ENCODE measurements at regions not wholly inside any gene's neighbourhood (a gene's known extent, or its start where the extent isn't known, plus 50 kb on each side); places are given as distances from the start of the nearest gene placed in this dataset.

DNA sequence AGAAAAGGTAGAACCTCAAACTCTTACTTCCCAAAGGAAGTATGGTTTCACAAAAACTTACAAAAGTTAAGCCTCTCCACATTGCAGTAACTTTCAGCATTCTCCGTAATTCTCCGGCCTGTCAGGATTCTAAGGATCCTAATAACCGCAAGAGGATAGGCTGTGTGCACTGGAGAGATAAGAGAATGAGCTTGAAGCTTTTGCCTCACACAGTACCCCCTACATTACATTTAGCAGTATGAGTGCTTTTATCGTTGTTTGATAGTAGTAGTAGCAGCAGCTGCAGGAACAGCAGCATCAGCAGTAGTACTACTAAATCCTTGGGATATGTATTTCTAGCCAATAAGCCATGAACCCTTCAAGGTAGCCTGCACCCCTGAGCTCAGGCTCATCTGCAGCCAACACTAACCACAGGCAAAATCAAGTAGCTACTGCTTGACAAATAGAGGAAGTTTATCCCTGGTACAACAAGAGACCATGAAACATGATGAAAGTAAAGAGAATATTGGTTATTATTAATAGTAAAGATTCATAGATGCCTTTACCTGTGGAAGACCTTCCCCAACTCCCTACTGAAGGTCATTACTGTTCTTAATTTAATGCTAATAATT, 222.6 kb upstream of the CNTNAP2 start:
- Histone ChIP-seq H2AFZ (ENCODE audit: low read depth, low read length) (no peak overlapping the region), H3K9ac (replicated peaks; ENCODE audit: extremely low read depth, insufficient read depth, low read length) (no peak overlapping the region), H3K4me1 (ENCODE audit: control insufficient read depth, extremely low read depth, insufficient read depth, low read length) (no peaks in the 10 kb centered on the region), H3K36me3 (ENCODE audit: control insufficient read depth in 2 of 2, extremely low read depth in 1 of 2, insufficient read depth in 2 of 2, low read length in 2 of 2) (no peaks in the 10 kb centered on the region), H3K9me1 (replicated peaks; ENCODE audit: control insufficient read depth, extremely low read depth, insufficient read depth, low read length) (no peaks in the 10 kb centered on the region), H3K27me3 (ENCODE audit: control insufficient read depth in 2 of 2, insufficient read depth in 2 of 2, low read length in 2 of 2) (no peaks in the 10 kb centered on the region), H3K4me2 (ENCODE audit: insufficient read depth, low read length) (no peak overlapping the region), H3K9me3 (replicated peaks; ENCODE audit: control insufficient read depth, insufficient read depth, low read length) (no peaks in the 10 kb centered on the region), H4K20me1 (replicated peaks; ENCODE audit: control insufficient read depth, extremely low read depth, insufficient read depth, low read length) (no peaks in the 10 kb centered on the region), H3K4me3 (replicated peaks in 1 of 3; ENCODE audit: insufficient read depth in 1 of 3, low read depth in 1 of 3, low read length in 3 of 3) (no peak overlapping the region), H3K27ac (ENCODE audit: insufficient read depth, low read depth, low read length) (no peak overlapping the region), H3K79me2 (ENCODE audit: control insufficient read depth, insufficient read depth, low read length) (no peaks in the 10 kb centered on the region)
- ChIA-PET CTCF (no interaction called here), POLR2A (no interaction called here)
- intact Hi-C loops (cut with micrococcal nuclease) (no loop called here), dilution Hi-C loops (cut with MboI; ENCODE audit: extremely low pct_ligation_motif_present, low sequenced_read_pairs) (no loop called here)
- BruUV-seq (replicated peaks), result no TSS peak
- FAIRE-seq (no peak), DNase-seq (ENCODE audit: low read depth, low spot score) (no peak)
- TF ChIP-seq POLR2AphosphoS5 (IDR thresholded peaks at IDR 0.05; ENCODE audit: insufficient read depth, low read depth, low read length) (no peak), JUN (IDR thresholded peaks at IDR 0.05; ENCODE audit: borderline replicate concordance, insufficient read depth, insufficient read length, low read depth) (no peak), MYC (IDR thresholded peaks at IDR 0.05; ENCODE audit: low read depth, low read length) (no peak), CTCF (IDR thresholded peaks at IDR 0.05; ENCODE audit: extremely low read depth in 1 of 2, insufficient read depth in 1 of 2, low read depth in 1 of 2, low read length in 2 of 2) (no peak), POLR2A (IDR thresholded peaks at IDR 0.05; ENCODE audit: low read depth, low read length) (no peak)

Data from endothelial cell of umbilical vein (primary cell).